Naive thymus-derived CD4-positive, alpha-beta T cell (primary cell): ENCODE measurements at regions not wholly inside any gene's neighbourhood (a gene's known extent, or its start where the extent isn't known, plus 50 kb on each side); places are given as distances from the start of the nearest gene placed in this dataset.
"Not testable (repeated sequence)": the region's sequence is repeated elsewhere in the genome, so short reads cannot be mapped to it uniquely, and the experiment has no call there.

Experiments
- ATAC-seq: fragments of 150-1000 bp; cut with Tn5 transposase; 2 replicates; pipeline ENCODE4 v1.10.0; 2021; ENCODE audit warnings: mild to moderate bottlenecking, moderate library complexity
- CTCF ChIA-PET: fragments of 350-600 bp; sonication (Branson Sonifier 250); formaldehyde crosslinking; loops from one replicate; lab custom pipeline; 2021; ENCODE audit warnings: antibody characterized with exemption; lab: Charles Lee
- POLR2A ChIA-PET: fragments of 350-600 bp; sonication (Branson Sonifier 250); formaldehyde crosslinking; loops from one replicate; lab custom pipeline; 2021; ENCODE audit warnings: antibody characterized with exemption, inconsistent platforms; lab: Charles Lee
- DNase-seq, 9 donors: peaks; one replicate each; pipeline versions ENCODE4 v3.0.0 to v3.0.0-alpha.2; 2020 to 2022; ENCODE audit warnings: mixed read lengths in 1 of 9
- H3K27ac ChIP-seq: one replicate; pipeline ENCODE4 v1.7.0; 2013; ENCODE audit warnings: mild to moderate bottlenecking, low read depth, low read length, moderate library complexity
- H3K27me3 ChIP-seq, 2 donors: one replicate each; pipeline ENCODE4 v1.7.0; 2013; ENCODE audit warnings: low read length in 2 of 2, mild to moderate bottlenecking in 2 of 2, moderate library complexity in 2 of 2; ENCODE audit not compliant: control insufficient read depth in 2 of 2, insufficient read depth in 2 of 2
- H3K36me3 ChIP-seq, 3 experiments: 1 replicate in 2 of 3; 2 replicates in 1 of 3; pipeline ENCODE4 v1.7.0; 2013; ENCODE audit warnings: low read length in 3 of 3, mild to moderate bottlenecking in 3 of 3, moderate library complexity in 1 of 3; ENCODE audit not compliant: insufficient read depth in 3 of 3, control insufficient read depth in 2 of 3
- H3K4me1 ChIP-seq, 2 donors: one replicate each; pipeline ENCODE4 v1.7.0; 2013; ENCODE audit warnings: low read length in 2 of 2, mild to moderate bottlenecking in 2 of 2, moderate library complexity in 1 of 2; ENCODE audit not compliant: control insufficient read depth in 2 of 2, insufficient read depth in 2 of 2
- H3K4me3 ChIP-seq: 2 replicates; pipeline ENCODE4 v1.7.0; 2013; ENCODE audit warnings: mild to moderate bottlenecking, low read length
- H3K9me3 ChIP-seq, 3 experiments: 1 replicate in 2 of 3; 2 replicates in 1 of 3; pipeline ENCODE4 v1.7.0; 2013; ENCODE audit warnings: low read length in 3 of 3; ENCODE audit not compliant: control insufficient read depth in 2 of 3
- H3K27ac Mint-ChIP-seq, 9 donors: one replicate each; pipeline ENCODE4 v1.8.0; 2020 to 2022; ENCODE audit warnings: mixed read lengths in 9 of 9, mild to moderate bottlenecking in 8 of 9, moderate library complexity in 5 of 9, inconsistent platforms in 2 of 9
- H3K27me3 Mint-ChIP-seq, 5 donors: one replicate each; pipeline ENCODE4 v1.8.0; 2021 to 2022; ENCODE audit warnings: mixed read lengths in 5 of 5, mild to moderate bottlenecking in 1 of 5
- H3K36me3 Mint-ChIP-seq, 5 donors: one replicate each; pipeline ENCODE4 v1.8.0; 2020 to 2022; ENCODE audit warnings: mixed read lengths in 5 of 5, mild to moderate bottlenecking in 3 of 5, inconsistent platforms in 1 of 5
- H3K4me1 Mint-ChIP-seq, 7 donors: one replicate each; pipeline ENCODE4 v1.8.0; 2020 to 2022; ENCODE audit warnings: mixed read lengths in 7 of 7, mild to moderate bottlenecking in 3 of 7, inconsistent platforms in 1 of 7
- H3K4me3 Mint-ChIP-seq, 10 donors: one replicate each; pipeline ENCODE4 v1.8.0; 2020 to 2022; ENCODE audit warnings: mild to moderate bottlenecking in 10 of 10, mixed read lengths in 10 of 10, moderate library complexity in 6 of 10, inconsistent platforms in 2 of 10
- H3K9me3 Mint-ChIP-seq, 11 donors: one replicate each; pipeline ENCODE4 v1.8.0; 2020 to 2022; ENCODE audit warnings: mixed read lengths in 11 of 11, mild to moderate bottlenecking in 4 of 11, inconsistent platforms in 1 of 11, moderate library complexity in 1 of 11
- intact Hi-C, 2 donors: fragments of 100-400 bp; cut with micrococcal nuclease; formaldehyde crosslinking; loops; one replicate each; pipeline ENCODE4 v1.15.1; 2023

GRCh38 chr2:87315183-87315902 lies 293.7 kb upstream of the PLGLB1 start:
- H3K27me3 Mint-ChIP-seq, H3K36me3 ChIP-seq, ATAC-seq, H3K36me3 Mint-ChIP-seq, H3K27ac ChIP-seq, H3K9me3 Mint-ChIP-seq, H3K4me1 ChIP-seq, CTCF ChIA-PET, intact Hi-C loops, H3K4me3 ChIP-seq, H3K27me3 ChIP-seq, H3K27ac Mint-ChIP-seq, POLR2A ChIA-PET, H3K9me3 ChIP-seq: not testable (repeated sequence)
- peak overlapping the region in 1 of 10 donors; percentile 42 for H3K4me3 Mint-ChIP-seq
- peak in 1 of 9 donors; percentile 41 for DNase-seq
- peaks cover 0 to 11% (median 0%) of the 10 kb centered on the region in 7 donors for H3K4me1 Mint-ChIP-seq

GRCh38 chr2:87317193-87317592 lies 295.5 kb upstream of the PLGLB1 start:
- H3K4me1 Mint-ChIP-seq, H3K27ac Mint-ChIP-seq, DNase-seq, H3K36me3 ChIP-seq, ATAC-seq, POLR2A ChIA-PET, H3K4me3 ChIP-seq, H3K9me3 Mint-ChIP-seq, H3K9me3 ChIP-seq, H3K27me3 ChIP-seq, H3K4me1 ChIP-seq, CTCF ChIA-PET, H3K27ac ChIP-seq, H3K4me3 Mint-ChIP-seq, intact Hi-C loops, H3K27me3 Mint-ChIP-seq, H3K36me3 Mint-ChIP-seq: not testable (repeated sequence)

- DNase-seq, intact Hi-C loops, H3K27ac ChIP-seq, H3K4me3 Mint-ChIP-seq, H3K27me3 ChIP-seq, ATAC-seq, H3K27me3 Mint-ChIP-seq, H3K4me1 ChIP-seq, H3K27ac Mint-ChIP-seq, H3K36me3 Mint-ChIP-seq, POLR2A ChIA-PET, CTCF ChIA-PET, H3K9me3 ChIP-seq, H3K36me3 ChIP-seq, H3K9me3 Mint-ChIP-seq, H3K4me3 ChIP-seq: not testable (repeated sequence)
- H3K4me1 Mint-ChIP-seq = peaks cover 0 to 12% (median 0%) of the 10 kb centered on the region in 7 donors
Observed at GRCh38 chr2:87318814-87319491, 297.3 kb upstream of the PLGLB1 start.

GRCh38 chr2:87319705-87320104 lies 298.1 kb upstream of the PLGLB1 start:
- DNase-seq, CTCF ChIA-PET, intact Hi-C loops, H3K27ac ChIP-seq, POLR2A ChIA-PET, H3K4me3 Mint-ChIP-seq, H3K4me3 ChIP-seq, H3K36me3 ChIP-seq, H3K27me3 Mint-ChIP-seq, H3K9me3 ChIP-seq, H3K4me1 ChIP-seq, H3K27me3 ChIP-seq, H3K9me3 Mint-ChIP-seq, ATAC-seq: not testable (repeated sequence)
- Mint-ChIP-seq H3K36me3 (peaks cover 0 to 12% (median 0%) of the 10 kb centered on the region in 5 donors), H3K27ac (peak overlapping the region in 1 of 9 donors; percentile 67), H3K4me1 (peaks cover 0 to 20% (median 3%) of the 10 kb centered on the region in 7 donors)

- H3K27me3 ChIP-seq, H3K4me3 Mint-ChIP-seq, H3K4me1 ChIP-seq, H3K27ac ChIP-seq, H3K36me3 ChIP-seq, DNase-seq, H3K9me3 Mint-ChIP-seq, POLR2A ChIA-PET, H3K9me3 ChIP-seq, H3K27ac Mint-ChIP-seq, H3K27me3 Mint-ChIP-seq, H3K4me3 ChIP-seq, intact Hi-C loops, CTCF ChIA-PET, ATAC-seq: not testable (repeated sequence)
- Mint-ChIP-seq H3K36me3 (peaks cover 0 to 12% (median 0%) of the 10 kb centered on the region in 5 donors), H3K4me1 (peaks cover 0 to 26% (median 3%) of the 10 kb centered on the region in 7 donors)
Observed at GRCh38 chr2:87321201-87321600, 299.6 kb upstream of the PLGLB1 start.

GRCh38 chr2:87324335-87325041 lies 302.8 kb upstream of the PLGLB1 start:
- H3K9me3 Mint-ChIP-seq, H3K36me3 ChIP-seq, H3K27ac ChIP-seq, H3K4me1 ChIP-seq, CTCF ChIA-PET, H3K4me3 ChIP-seq, H3K9me3 ChIP-seq, intact Hi-C loops, H3K27me3 Mint-ChIP-seq, H3K36me3 Mint-ChIP-seq, H3K27me3 ChIP-seq, POLR2A ChIA-PET, DNase-seq: not testable (repeated sequence)
- ATAC-seq = peak; percentile 51
- peak overlapping the region in 1 of 10 donors; percentile 72 for H3K4me3 Mint-ChIP-seq
- H3K27ac Mint-ChIP-seq = peak overlapping the region in 1 of 9 donors; percentile 93
- H3K4me1 Mint-ChIP-seq = peaks cover 0 to 26% (median 2%) of the 10 kb centered on the region in 7 donors
